PC-3 (cell line): ENCODE measurements at regions not wholly inside any gene's neighbourhood (a gene's known extent, or its start where the extent isn't known, plus 50 kb on each side); places are given as distances from the start of the nearest gene placed in this dataset.

Experiments
- ATAC-seq: fragments of 200-7000 bp; cut with Tn5 transposase; 2 replicates; pipeline ENCODE4 v1.9.1; 2020; ENCODE audit warnings: mild to moderate bottlenecking, moderate library complexity
- BruUV-seq: library from RNA; stranded (reverse); fragments of 400-500 nt; replicated peaks from 2 replicates; lab custom pipeline; 2021; lab: Mats Ljungman, UMichigan
- CTCF ChIA-PET: fragments of 300-600 bp; sonication (Branson Sonifier 250); formaldehyde crosslinking; loops from one replicate; lab custom pipeline; 2022; ENCODE audit warnings: antibody characterized with exemption; lab: Charles Lee
- POLR2A ChIA-PET: fragments of 300-600 bp; sonication (Branson Sonifier 250); formaldehyde crosslinking; loops from one replicate; lab custom pipeline; 2022; ENCODE audit warnings: antibody characterized with exemption; ENCODE audit not compliant: unreplicated experiment; lab: Charles Lee
- DNase-seq: peaks from one replicate; pipeline ENCODE4 v3.0.0-alpha.2; 2015
- H2AFZ ChIP-seq: fragments of 300-600 bp; sonication (generic); 2 replicates; pipeline ENCODE4 v1.6.0; 2016; ENCODE audit warnings: antibody characterized with exemption, low read length
- H3F3A ChIP-seq: fragments of 300-600 bp; sonication (generic); one replicate; pipeline ENCODE4 v1.6.0; 2017; ENCODE audit warnings: antibody characterized with exemption, low read length, control low read depth, mild to moderate bottlenecking; ENCODE audit not compliant: unreplicated experiment
- H3K27ac ChIP-seq: fragments of 300-600 bp; sonication (generic); 2 replicates; pipeline ENCODE4 v1.5.1; 2016; ENCODE audit warnings: mild to moderate bottlenecking, low read length
- H3K27me3 ChIP-seq: fragments of 300-600 bp; sonication (generic); 2 replicates; pipeline ENCODE4 v1.6.1; 2016; ENCODE audit warnings: low read length, mixed read lengths
- H3K36me3 ChIP-seq: fragments of 300-600 bp; sonication (generic); 2 replicates; pipeline ENCODE4 v1.6.1; 2016; ENCODE audit warnings: low read depth, mixed run types, low read length, mixed read lengths
- H3K4me1 ChIP-seq: fragments of 300-600 bp; sonication (generic); 2 replicates; pipeline ENCODE4 v1.5.1; 2016; ENCODE audit warnings: low read length; ENCODE audit not compliant: insufficient read depth
- H3K4me2 ChIP-seq: fragments of 300-600 bp; sonication (generic); 2 replicates; pipeline ENCODE4 v1.6.0; 2016; ENCODE audit warnings: low read length
- H3K4me3 ChIP-seq: fragments of 300-600 bp; sonication (generic); 2 replicates; pipeline ENCODE4 v1.5.1; 2016; ENCODE audit warnings: mild to moderate bottlenecking, low read length, mixed read lengths
- H3K79me2 ChIP-seq: fragments of 300-600 bp; sonication (generic); 2 replicates; pipeline ENCODE4 v1.6.1; 2017; ENCODE audit warnings: low read length, mixed read lengths
- H3K9ac ChIP-seq: fragments of 300-600 bp; sonication (generic); 2 replicates; pipeline ENCODE4 v1.6.0; 2016; ENCODE audit warnings: mild to moderate bottlenecking, low read length
- H3K9me2 ChIP-seq: fragments of 300-600 bp; sonication (generic); replicated peaks from 2 replicates; pipeline ENCODE4 v1.6.1; 2016; ENCODE audit warnings: mixed run types, low read length, mixed read lengths
- H3K9me3 ChIP-seq: fragments of 300-600 bp; sonication (generic); 2 replicates; pipeline ENCODE4 v1.6.1; 2016; ENCODE audit warnings: low read length, mixed read lengths
- H4K20me1 ChIP-seq: fragments of 300-600 bp; sonication (generic); 2 replicates; pipeline ENCODE4 v1.6.1; 2016; ENCODE audit warnings: low read length, mixed read lengths
- CTCF ChIP-seq: fragments of 300-600 bp; sonication (generic); conservative IDR thresholded peaks from 2 replicates; pipeline ENCODE4 v1.5.1; 2017; ENCODE audit warnings: antibody characterized with exemption, low read depth, mild to moderate bottlenecking, low read length
- EZH2 ChIP-seq: fragments of 300-600 bp; sonication (generic); IDR thresholded peaks from one replicate; pipeline ENCODE4 v1.6.1; 2017; ENCODE audit warnings: antibody characterized with exemption, mild to moderate bottlenecking, low read length; ENCODE audit not compliant: unreplicated experiment
- EZH2phosphoT487 ChIP-seq: fragments of 300-600 bp; sonication (generic); IDR thresholded peaks from 2 replicates; pipeline ENCODE4 v1.6.1; 2018; ENCODE audit warnings: mild to moderate bottlenecking, antibody characterized with exemption, low read length, borderline replicate concordance
- intact Hi-C: fragments of 100-400 bp; cut with micrococcal nuclease; formaldehyde crosslinking; loops from 2 replicates; pipeline ENCODE4 v1.9.0; 2023

DNA sequence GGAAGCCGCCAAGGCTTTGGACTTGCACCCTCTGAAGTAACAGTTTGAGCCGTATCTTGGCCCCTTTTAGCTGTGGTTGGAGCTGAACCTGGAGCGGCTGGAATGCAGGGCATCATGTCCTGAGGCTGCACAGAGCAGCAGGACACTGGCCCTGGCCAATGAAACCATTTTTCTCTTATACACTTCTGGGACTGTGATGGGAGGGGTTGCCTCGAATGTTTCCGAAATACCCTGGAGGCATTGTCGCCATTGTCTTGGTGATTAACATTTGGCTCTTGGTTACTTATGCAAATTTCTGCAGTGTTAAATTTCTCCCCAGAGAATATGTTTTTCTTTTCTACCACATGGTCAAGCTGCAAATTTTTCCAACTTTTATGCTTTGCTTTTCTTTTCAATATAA is 137.2 kb downstream of the MAGEC1 start:
- DNase-seq: no peak
- H3K9me2 ChIP-seq: no peaks in the 10 kb centered on the region
- intact Hi-C loops: no loop called here
- H2AFZ ChIP-seq: no peak overlapping the region
- no peaks in the 10 kb centered on the region for H3K9me3 ChIP-seq
- H3K27me3 ChIP-seq: no peaks in the 10 kb centered on the region
- no peaks in the 10 kb centered on the region for H3K4me1 ChIP-seq
- no peaks in the 10 kb centered on the region for H4K20me1 ChIP-seq
- no peaks in the 10 kb centered on the region for H3K36me3 ChIP-seq
- POLR2A ChIA-PET: no interaction called here
- no peaks in the 10 kb centered on the region for H3F3A ChIP-seq
- H3K9ac ChIP-seq: no peak overlapping the region
- ATAC-seq: no peak
- no peaks in the 10 kb centered on the region for H3K79me2 ChIP-seq
- no peak overlapping the region for H3K4me2 ChIP-seq
- CTCF ChIA-PET: no interaction called here
- no peak overlapping the region for H3K27ac ChIP-seq
- no peak overlapping the region for H3K4me3 ChIP-seq
- BruUV-seq: no TSS peak
- TF ChIP-seq EZH2phosphoT487 (no peak), CTCF (no peak)

DNA sequence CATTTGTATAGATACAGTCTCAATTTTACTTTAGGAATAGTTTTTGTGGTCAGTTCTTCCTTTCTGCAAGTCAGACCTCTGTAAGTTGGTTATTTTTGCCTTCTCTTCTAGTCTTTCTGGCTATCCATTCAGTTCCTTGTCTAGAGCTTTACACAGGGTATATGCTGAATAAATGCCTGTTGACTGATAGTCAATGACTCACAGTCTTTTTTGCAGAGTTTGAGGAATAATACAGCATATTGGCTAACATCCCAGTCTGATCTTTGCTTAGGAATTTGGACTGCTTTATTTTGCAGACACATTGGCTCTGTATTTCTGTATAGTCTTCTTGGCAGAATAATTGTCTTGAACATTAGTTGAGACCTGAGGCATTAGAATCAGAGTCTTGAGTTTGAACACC is 132.4 kb downstream of the MAGEC1 start:
- ChIA-PET CTCF (no interaction called here), POLR2A (no interaction called here)
- Histone ChIP-seq H3K27ac (no peak overlapping the region), H3K4me2 (no peak overlapping the region), H3F3A (no peaks in the 10 kb centered on the region), H2AFZ (no peak overlapping the region), H3K9ac (no peak overlapping the region), H3K4me3 (no peak overlapping the region), H4K20me1 (no peaks in the 10 kb centered on the region), H3K9me2 (no peaks in the 10 kb centered on the region), H3K36me3 (no peaks in the 10 kb centered on the region), H3K79me2 (no peaks in the 10 kb centered on the region), H3K9me3 (no peaks in the 10 kb centered on the region), H3K27me3 (no peaks in the 10 kb centered on the region), H3K4me1 (no peaks in the 10 kb centered on the region)
- intact Hi-C loops: no loop called here
- BruUV-seq: no TSS peak
- DNase-seq: peak; percentile 59
- peak; percentile 81 for ATAC-seq
- TF ChIP-seq CTCF: no peak

DNA sequence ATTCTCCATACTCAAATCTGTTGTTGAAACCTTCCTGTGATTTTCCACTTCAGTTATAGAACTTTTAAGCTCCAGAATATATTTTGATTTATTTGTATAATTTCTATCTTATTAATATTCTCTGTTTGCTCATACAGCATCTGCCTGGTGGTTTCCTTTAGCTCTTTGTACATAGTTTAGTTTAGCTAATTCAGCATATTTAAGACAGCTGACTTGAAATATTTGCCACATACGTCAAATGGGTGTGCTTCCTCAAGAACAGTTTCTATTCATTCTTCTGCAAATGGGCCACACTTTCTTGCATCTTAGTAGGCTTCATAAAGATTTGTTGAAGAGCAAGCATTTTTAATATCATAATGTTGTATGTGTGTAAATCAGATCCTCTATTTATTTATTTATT is 101.8 kb downstream of the MAGEC1 start:
- Histone ChIP-seq H3K36me3 (no peaks in the 10 kb centered on the region), H3K4me2 (no peak overlapping the region), H3K9me3 (no peaks in the 10 kb centered on the region), H3K27ac (no peak overlapping the region), H3K9me2 (no peaks in the 10 kb centered on the region), H3K27me3 (no peaks in the 10 kb centered on the region), H3K79me2 (no peaks in the 10 kb centered on the region), H3K9ac (no peak overlapping the region), H2AFZ (no peak overlapping the region), H3K4me1 (0 out of 2 replicates have a peak, but pooled peaks cover 9% of the 10 kb centered on the region), H3F3A (no peaks in the 10 kb centered on the region), H4K20me1 (no peaks in the 10 kb centered on the region), H3K4me3 (no peak overlapping the region)
- intact Hi-C loops: no loop called here
- no peak for DNase-seq
- ChIA-PET CTCF (no interaction called here), POLR2A (no interaction called here)
- BruUV-seq: no TSS peak
- no peak for TF ChIP-seq EZH2phosphoT487
- TF ChIP-seq EZH2: no peak
- no peak for TF ChIP-seq CTCF
- ATAC-seq: no peak
